Activated CD8-positive, alpha-beta T cell treated with anti-CD3 and anti-CD28 coated beads, Interleukin-2, amount 10 ng/mL, durations not matched to agents 7 days and 5 days (primary cell): ENCODE measurements at regions not wholly inside any gene's neighbourhood (a gene's known extent, or its start where the extent isn't known, plus 50 kb on each side); places are given as distances from the start of the nearest gene placed in this dataset.

ENCODE experiments used
- ATAC-seq: fragments of 150-1000 bp; cut with Tn5 transposase; one replicate; pipeline ENCODE4 v1.10.0; 2021; ENCODE audit warnings: moderate library complexity
- CTCF ChIA-PET: fragments of 350-600 bp; sonication (Branson Sonifier 250); formaldehyde crosslinking; loops from one replicate; lab custom pipeline; 2021; ENCODE audit warnings: antibody characterized with exemption; lab: Charles Lee
- POLR2A ChIA-PET: fragments of 350-600 bp; sonication (Branson Sonifier 250); formaldehyde crosslinking; loops from one replicate; lab custom pipeline; 2021; ENCODE audit warnings: antibody characterized with exemption; lab: Charles Lee
- DNase-seq: peaks from one replicate; pipeline ENCODE4 v3.0.0-alpha.2; 2020
- H3K27ac Mint-ChIP-seq: one replicate; pipeline ENCODE4 v1.8.0; 2021; ENCODE audit warnings: mild to moderate bottlenecking, mixed read lengths
- H3K27me3 Mint-ChIP-seq: one replicate; pipeline ENCODE4 v1.8.0; 2021; ENCODE audit warnings: low read depth, mixed read lengths
- H3K36me3 Mint-ChIP-seq: one replicate; pipeline ENCODE4 v1.8.0; 2021; ENCODE audit warnings: low read depth, mixed read lengths
- H3K4me1 Mint-ChIP-seq: one replicate; pipeline ENCODE4 v1.8.0; 2021; ENCODE audit warnings: low read depth, mixed read lengths
- H3K4me3 Mint-ChIP-seq: one replicate; pipeline ENCODE4 v1.8.0; 2021; ENCODE audit warnings: mild to moderate bottlenecking, mixed read lengths
- H3K9me3 Mint-ChIP-seq: one replicate; pipeline ENCODE4 v1.8.0; 2022; ENCODE audit warnings: mixed read lengths; ENCODE audit not compliant: insufficient read depth

- Mint-ChIP-seq H3K4me1 (no peaks in the 10 kb centered on the region), H3K9me3 (no peaks in the 10 kb centered on the region), H3K4me3 (no peak overlapping the region), H3K36me3 (no peaks in the 10 kb centered on the region), H3K27me3 (no peaks in the 10 kb centered on the region), H3K27ac (no peak overlapping the region)
- no peak for DNase-seq
- ChIA-PET POLR2A (no interaction called here), CTCF (no interaction called here)
- ATAC-seq = no peak
Measured at GRCh38 chr12:46438719-46439319, 66.2 kb upstream of the SLC38A2 start.

- ChIA-PET POLR2A (no interaction called here), CTCF (no interaction called here)
- Mint-ChIP-seq H3K27ac (no peak overlapping the region), H3K4me1 (no peaks in the 10 kb centered on the region), H3K4me3 (no peak overlapping the region), H3K9me3 (no peaks in the 10 kb centered on the region), H3K36me3 (peaks cover 2% of the 10 kb centered on the region), H3K27me3 (no peaks in the 10 kb centered on the region)
- no peak for DNase-seq
- ATAC-seq = no peak
Measured at GRCh38 chr12:46438256-46438655, 65.7 kb upstream of the SLC38A2 start.

- no peaks in the 10 kb centered on the region for H3K27me3 Mint-ChIP-seq
- ATAC-seq = no peak
Measured at GRCh38 chr12:46437469-46437868, 64.9 kb upstream of the SLC38A2 start.

GRCh38 chr12:46436747-46437146 lies 64.2 kb upstream of the SLC38A2 start:
- DNase-seq (no peak), ATAC-seq (no peak)
- peaks cover 2% of the 10 kb centered on the region for H3K4me1 Mint-ChIP-seq
- POLR2A ChIA-PET = no interaction called here
- no peaks in the 10 kb centered on the region for H3K27me3 Mint-ChIP-seq
- no peak overlapping the region for H3K27ac Mint-ChIP-seq
- H3K9me3 Mint-ChIP-seq = no peaks in the 10 kb centered on the region
- H3K4me3 Mint-ChIP-seq = no peak overlapping the region
- H3K36me3 Mint-ChIP-seq = peaks cover 2% of the 10 kb centered on the region
- CTCF ChIA-PET = no interaction called here

More at GRCh38 chr12:46437469-46437868, 64.9 kb upstream of the SLC38A2 start:
- H3K4me3 Mint-ChIP-seq = no peak overlapping the region
- H3K36me3 Mint-ChIP-seq = peaks cover 2% of the 10 kb centered on the region
- ChIA-PET POLR2A (no interaction called here), CTCF (no interaction called here)
- H3K4me1 Mint-ChIP-seq = no peaks in the 10 kb centered on the region
- no peak overlapping the region for H3K27ac Mint-ChIP-seq
- no peak for DNase-seq
- H3K9me3 Mint-ChIP-seq = no peaks in the 10 kb centered on the region

- DNase-seq (no peak), ATAC-seq (no peak)
- H3K4me3 Mint-ChIP-seq = no peak overlapping the region
- H3K4me1 Mint-ChIP-seq = peaks cover 7% of the 10 kb centered on the region
- no peak overlapping the region for H3K27ac Mint-ChIP-seq
- peaks cover 3% of the 10 kb centered on the region for H3K36me3 Mint-ChIP-seq
- CTCF ChIA-PET = no interaction called here
- H3K9me3 Mint-ChIP-seq = no peaks in the 10 kb centered on the region
- no peaks in the 10 kb centered on the region for H3K27me3 Mint-ChIP-seq
- POLR2A ChIA-PET = no interaction called here
Measured at GRCh38 chr12:46435625-46436024, 63.1 kb upstream of the SLC38A2 start.

GRCh38 chr12:46435029-46435428 lies 62.5 kb upstream of the SLC38A2 start:
- no peaks in the 10 kb centered on the region for H3K27me3 Mint-ChIP-seq
- peaks cover 7% of the 10 kb centered on the region for H3K36me3 Mint-ChIP-seq
- DNase-seq (no peak), ATAC-seq (no peak)
- no peaks in the 10 kb centered on the region for H3K9me3 Mint-ChIP-seq
- H3K27ac Mint-ChIP-seq = no peak overlapping the region
- POLR2A ChIA-PET = no interaction called here
- no peak overlapping the region for H3K4me3 Mint-ChIP-seq
- CTCF ChIA-PET = no interaction called here
- H3K4me1 Mint-ChIP-seq = peaks cover 13% of the 10 kb centered on the region

- Mint-ChIP-seq H3K36me3 (peaks cover 7% of the 10 kb centered on the region), H3K27me3 (no peaks in the 10 kb centered on the region), H3K27ac (no peak overlapping the region), H3K4me3 (no peak overlapping the region), H3K9me3 (no peaks in the 10 kb centered on the region), H3K4me1 (peaks cover 21% of the 10 kb centered on the region)
- ChIA-PET POLR2A (no interaction called here), CTCF (no interaction called here)
- ATAC-seq = no peak
- no peak for DNase-seq
Measured at GRCh38 chr12:46433829-46434228, 61.3 kb upstream of the SLC38A2 start.

- ChIA-PET CTCF (no interaction called here), POLR2A (no interaction called here)
- Mint-ChIP-seq H3K36me3 (peaks cover 9% of the 10 kb centered on the region), H3K9me3 (no peaks in the 10 kb centered on the region), H3K4me3 (no peak overlapping the region), H3K27ac (no peak overlapping the region), H3K27me3 (no peaks in the 10 kb centered on the region), H3K4me1 (peaks cover 23% of the 10 kb centered on the region)
- no peak for DNase-seq
- no peak for ATAC-seq
Measured at GRCh38 chr12:46432325-46432724, 59.8 kb upstream of the SLC38A2 start.

- Mint-ChIP-seq H3K36me3 (peaks cover 19% of the 10 kb centered on the region), H3K4me1 (peaks cover 24% of the 10 kb centered on the region), H3K27ac (peak overlapping the region; percentile 73), H3K27me3 (no peaks in the 10 kb centered on the region), H3K9me3 (no peaks in the 10 kb centered on the region), H3K4me3 (peak overlapping the region; percentile 26)
- peak; percentile 27 for DNase-seq
- ChIA-PET POLR2A (no interaction called here), CTCF (interaction anchor here (0.5 kb wide), 1 partner anchor 1111 kb away, joined by 3 read pairs; no protein-coding TSS in a partner anchor)
- ATAC-seq = peak; percentile 74
Measured at GRCh38 chr12:46430340-46430948, 57.9 kb upstream of the SLC38A2 start.
